CD4-positive, alpha-beta T cell (primary cell): ENCODE measurements at regions not wholly inside any gene's neighbourhood (a gene's known extent, or its start where the extent isn't known, plus 50 kb on each side); places are given as distances from the start of the nearest gene placed in this dataset.
"Not testable (repeated sequence)": the region's sequence is repeated elsewhere in the genome, so short reads cannot be mapped to it uniquely, and the experiment has no call there.

ENCODE experiments used
- ATAC-seq: fragments of 200-7000 bp; cut with Tn5 transposase; one replicate; pipeline ENCODE4 v1.10.0; 2022; ENCODE audit warnings: mild to moderate bottlenecking; ENCODE audit not compliant: poor library complexity
- CTCF ChIA-PET: fragments of 350-600 bp; sonication (Branson Sonifier 250); formaldehyde crosslinking; loops from one replicate; lab custom pipeline; 2021; ENCODE audit warnings: antibody characterized with exemption, inconsistent platforms; lab: Charles Lee
- POLR2A ChIA-PET: fragments of 350-600 bp; sonication (Branson Sonifier 250); formaldehyde crosslinking; loops from one replicate; lab custom pipeline; 2021; ENCODE audit warnings: antibody characterized with exemption, inconsistent platforms; lab: Charles Lee
- DNase-seq, 14 experiments: peaks; one replicate each; pipeline ENCODE4 v3.0.0-alpha.2; 2013 to 2020; ENCODE audit warnings: mixed read lengths in 2 of 14
- H3K27ac ChIP-seq, 2 donors: one replicate each; pipeline versions ENCODE4 v1.5.1 to v1.7.0; 2013; ENCODE audit warnings: low read length in 2 of 2, low read depth in 1 of 2, mild to moderate bottlenecking in 1 of 2
- H3K27me3 ChIP-seq, 2 experiments: 1 replicate in 1 of 2; 2 replicates in 1 of 2; pipeline versions ENCODE4 v1.6.1 to v1.7.0; 2013; ENCODE audit warnings: low read length in 2 of 2, control low read depth in 1 of 2, mild to moderate bottlenecking in 1 of 2, moderate library complexity in 1 of 2; ENCODE audit not compliant: insufficient read depth in 2 of 2, control insufficient read depth in 1 of 2
- H3K36me3 ChIP-seq: one replicate; pipeline ENCODE4 v1.6.1; 2013; ENCODE audit warnings: low read length, control low read depth; ENCODE audit not compliant: insufficient read depth
- H3K4me1 ChIP-seq: one replicate; pipeline ENCODE4 v1.6.1; 2013; ENCODE audit warnings: low read length, control low read depth; ENCODE audit not compliant: insufficient read depth
- H3K4me3 ChIP-seq: one replicate; pipeline ENCODE4 v1.5.1; 2013; ENCODE audit warnings: mild to moderate bottlenecking, low read length, moderate library complexity
- H3K9me3 ChIP-seq, 2 experiments: 1 replicate in 1 of 2; 2 replicates in 1 of 2; pipeline versions ENCODE4 v1.6.1 to v1.7.0; 2013; ENCODE audit warnings: low read length in 2 of 2, mild to moderate bottlenecking in 2 of 2, control low read depth in 1 of 2, moderate library complexity in 1 of 2; ENCODE audit not compliant: control insufficient read depth in 1 of 2, insufficient read depth in 1 of 2
- H3K27ac Mint-ChIP-seq: one replicate; pipeline ENCODE4 v1.8.0; 2020; ENCODE audit warnings: mixed read lengths
- H3K27me3 Mint-ChIP-seq: one replicate; pipeline ENCODE4 v1.8.0; 2021; ENCODE audit warnings: mixed read lengths
- H3K36me3 Mint-ChIP-seq: one replicate; pipeline ENCODE4 v1.8.0; 2021; ENCODE audit warnings: low read depth, mixed read lengths
- H3K4me1 Mint-ChIP-seq: one replicate; pipeline ENCODE4 v1.8.0; 2021; ENCODE audit warnings: low read depth, mixed read lengths
- H3K4me3 Mint-ChIP-seq: one replicate; pipeline ENCODE4 v1.8.0; 2020; ENCODE audit warnings: mild to moderate bottlenecking, mixed read lengths
- H3K9me3 Mint-ChIP-seq: one replicate; pipeline ENCODE4 v1.8.0; 2020; ENCODE audit warnings: mixed read lengths
- intact Hi-C, 2 experiments: fragments of 100-400 bp; cut with DNase I in 1 of 2; cut with micrococcal nuclease in 1 of 2; formaldehyde crosslinking; loops; one replicate each; pipeline versions ENCODE4 v1.15.1 to v1.9.0; 2023 to 2025; cut with DNase I, micrococcal nuclease
- TF ChIP-seq, protein P1 (sequence below): fragments of 200-600 bp; IDR thresholded peaks from one replicate; pipeline ENCODE4 v1.8.0; 2022; ENCODE audit warnings: antibody characterized with exemption, mild to moderate bottlenecking

GRCh38 chr16:25563700-25564099 is 128.1 kb upstream of the HS3ST4 start:
- DNase-seq (no peak), ATAC-seq (no peak)
- POLR2A ChIA-PET: no interaction called here
- Histone ChIP-seq H3K9me3 (peaks cover 0 to 3% of the 10 kb centered on the region in 2 experiments), H3K27me3 (no peaks in the 10 kb centered on the region), H3K4me3 (no peak overlapping the region), H3K36me3 (no peaks in the 10 kb centered on the region), H3K4me1 (no peaks in the 10 kb centered on the region), H3K27ac (no peak overlapping the region)
- H3K4me1 Mint-ChIP-seq: no peaks in the 10 kb centered on the region
- peaks cover 3% of the 10 kb centered on the region for H3K27me3 Mint-ChIP-seq
- no peaks in the 10 kb centered on the region for H3K36me3 Mint-ChIP-seq
- CTCF ChIA-PET: no interaction called here
- H3K27ac Mint-ChIP-seq: no peak overlapping the region
- intact Hi-C loops: no loop called here
- H3K9me3 Mint-ChIP-seq: peaks cover 21% of the 10 kb centered on the region
- no peak overlapping the region for H3K4me3 Mint-ChIP-seq
- TF ChIP-seq, protein P1, sequence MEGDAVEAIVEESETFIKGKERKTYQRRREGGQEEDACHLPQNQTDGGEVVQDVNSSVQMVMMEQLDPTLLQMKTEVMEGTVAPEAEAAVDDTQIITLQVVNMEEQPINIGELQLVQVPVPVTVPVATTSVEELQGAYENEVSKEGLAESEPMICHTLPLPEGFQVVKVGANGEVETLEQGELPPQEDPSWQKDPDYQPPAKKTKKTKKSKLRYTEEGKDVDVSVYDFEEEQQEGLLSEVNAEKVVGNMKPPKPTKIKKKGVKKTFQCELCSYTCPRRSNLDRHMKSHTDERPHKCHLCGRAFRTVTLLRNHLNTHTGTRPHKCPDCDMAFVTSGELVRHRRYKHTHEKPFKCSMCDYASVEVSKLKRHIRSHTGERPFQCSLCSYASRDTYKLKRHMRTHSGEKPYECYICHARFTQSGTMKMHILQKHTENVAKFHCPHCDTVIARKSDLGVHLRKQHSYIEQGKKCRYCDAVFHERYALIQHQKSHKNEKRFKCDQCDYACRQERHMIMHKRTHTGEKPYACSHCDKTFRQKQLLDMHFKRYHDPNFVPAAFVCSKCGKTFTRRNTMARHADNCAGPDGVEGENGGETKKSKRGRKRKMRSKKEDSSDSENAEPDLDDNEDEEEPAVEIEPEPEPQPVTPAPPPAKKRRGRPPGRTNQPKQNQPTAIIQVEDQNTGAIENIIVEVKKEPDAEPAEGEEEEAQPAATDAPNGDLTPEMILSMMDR: no peak

DNA sequence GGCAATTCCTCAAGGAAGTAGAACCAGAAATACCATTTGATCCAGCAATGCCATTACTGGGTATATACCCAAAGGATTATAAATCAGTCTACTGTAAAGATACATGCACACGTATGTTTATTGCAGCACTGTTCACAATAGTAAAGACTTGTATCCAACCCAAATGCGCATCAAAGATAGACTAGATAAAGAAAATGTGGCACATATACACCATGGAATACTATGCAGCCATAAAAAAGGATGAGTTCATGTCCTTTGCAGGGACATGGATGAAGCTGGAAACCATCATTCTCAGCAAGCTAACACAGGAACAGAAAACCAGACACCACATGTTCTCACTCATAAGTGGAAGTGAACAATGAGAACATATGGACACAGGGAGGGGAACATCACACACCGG is 130.0 kb upstream of the HS3ST4 start:
- H3K4me1 ChIP-seq, H3K27ac ChIP-seq, CTCF ChIA-PET, DNase-seq, POLR2A ChIA-PET, H3K27me3 ChIP-seq, H3K36me3 ChIP-seq, H3K4me3 ChIP-seq, H3K36me3 Mint-ChIP-seq, H3K9me3 ChIP-seq, ATAC-seq, H3K27me3 Mint-ChIP-seq, H3K27ac Mint-ChIP-seq, H3K4me1 Mint-ChIP-seq, H3K4me3 Mint-ChIP-seq, intact Hi-C loops: not testable (repeated sequence)
- H3K9me3 Mint-ChIP-seq: peaks cover 21% of the 10 kb centered on the region

DNA sequence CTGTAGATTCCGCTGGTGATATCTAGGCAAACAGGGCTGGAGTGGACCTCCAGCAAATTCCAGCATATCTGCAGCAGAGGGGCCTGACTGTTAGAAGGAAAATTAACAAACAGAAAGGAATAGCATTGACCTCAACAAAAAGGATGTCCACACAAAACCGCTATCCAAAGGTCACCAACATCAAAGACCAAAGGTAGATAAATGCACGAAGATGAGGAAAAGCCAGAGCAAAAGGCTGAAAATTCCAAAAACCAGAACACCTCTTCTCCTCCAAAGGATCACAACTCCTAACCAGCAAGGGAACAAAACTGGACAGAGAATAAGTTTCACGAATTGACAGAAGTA is 134.8 kb upstream of the HS3ST4 start:
- CTCF ChIA-PET: not testable (repeated sequence)
- H3K9me3 Mint-ChIP-seq: peaks cover 24% of the 10 kb centered on the region

DNA sequence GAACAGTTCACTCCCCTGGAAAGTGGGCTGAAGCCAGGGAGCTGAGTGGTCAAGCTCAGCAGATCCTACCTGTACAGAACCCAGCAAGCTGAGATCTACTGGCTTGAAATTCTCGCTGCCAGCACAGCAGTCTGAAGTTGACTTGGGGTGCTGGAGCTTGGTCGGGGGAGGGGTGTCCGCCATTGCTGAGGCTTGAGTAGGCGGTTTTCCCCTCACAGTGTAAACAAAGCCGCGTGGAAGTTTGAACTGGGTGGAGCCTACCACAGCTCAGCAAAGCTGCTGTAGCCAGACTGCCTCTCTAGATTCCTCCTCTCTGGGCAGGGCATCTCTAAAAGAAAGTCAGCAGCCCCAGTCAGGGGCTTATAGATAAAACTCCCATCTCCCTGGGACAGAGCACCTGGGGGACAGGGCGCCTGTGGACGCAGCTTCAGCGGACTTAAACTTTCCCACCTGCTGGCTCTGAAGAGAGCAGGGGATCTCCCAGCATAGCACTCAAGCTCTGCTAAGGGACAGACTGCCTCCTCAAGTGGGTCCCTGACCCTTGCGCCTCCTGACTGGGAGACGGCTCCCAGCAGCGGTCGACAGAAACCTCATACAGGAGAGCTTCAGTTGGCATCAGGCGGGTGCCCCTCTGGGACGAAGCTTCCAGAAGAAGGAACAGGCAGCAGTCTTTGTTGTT is 135.3 kb upstream of the HS3ST4 start:
- H3K4me3 Mint-ChIP-seq, CTCF ChIA-PET, H3K27me3 ChIP-seq, POLR2A ChIA-PET, H3K36me3 Mint-ChIP-seq, H3K36me3 ChIP-seq, H3K27ac Mint-ChIP-seq, H3K4me1 Mint-ChIP-seq, H3K4me3 ChIP-seq, H3K27ac ChIP-seq, H3K4me1 ChIP-seq, DNase-seq, ATAC-seq, intact Hi-C loops: not testable (repeated sequence)
- peaks cover 23% of the 10 kb centered on the region for H3K9me3 Mint-ChIP-seq
- peaks cover 29% of the 10 kb centered on the region for H3K27me3 Mint-ChIP-seq
- peaks cover 0 to 11% of the 10 kb centered on the region in 2 experiments for H3K9me3 ChIP-seq

More for the DNA sequence above, 134.8 kb upstream of the HS3ST4 start:
- H3K36me3 ChIP-seq, H3K4me1 Mint-ChIP-seq, H3K27me3 ChIP-seq, H3K4me3 Mint-ChIP-seq, H3K27ac ChIP-seq, intact Hi-C loops, H3K36me3 Mint-ChIP-seq, H3K4me3 ChIP-seq, H3K27ac Mint-ChIP-seq, ATAC-seq, H3K4me1 ChIP-seq, DNase-seq, POLR2A ChIA-PET: not testable (repeated sequence)
- H3K27me3 Mint-ChIP-seq: peaks cover 29% of the 10 kb centered on the region
- H3K9me3 ChIP-seq: peaks cover 0 to 11% of the 10 kb centered on the region in 2 experiments
